ENCODE measurements at regions not wholly inside any gene's neighbourhood (a gene's known extent, or its start where the extent isn't known, plus 50 kb on each side); places are given as distances from the start of the nearest gene placed in this dataset.

GRCh38 chr5:71932655-71933338, 174.5 kb upstream of the MAP1B start (continued):
- TF ChIP-seq ZNF687 (CRISPR knock-in tag; IDR thresholded peaks at IDR 0.05): peak; percentile 36; the same call in 1 of the 2 replicates
- no peak for TF ChIP-seq ZNF572 (CRISPR knock-in tag; IDR thresholded peaks at IDR 0.05)
- TF ChIP-seq ASH2L (IDR thresholded peaks at IDR 0.05; ENCODE audit: insufficient read length, low read depth, low read length): peak; percentile 68
- peak; percentile 51; the same call in 1 of the 2 replicates for TF ChIP-seq FOXA3 (CRISPR knock-in tag; IDR thresholded peaks at IDR 0.05)
- TF ChIP-seq WIZ (CRISPR knock-in tag; IDR thresholded peaks at IDR 0.05): no peak
- no peak for TF ChIP-seq PHF8 (CRISPR knock-in tag; IDR thresholded peaks at IDR 0.05)
- TF ChIP-seq ZNF160 (CRISPR knock-in tag; IDR thresholded peaks at IDR 0.05): no peak
- no peak for TF ChIP-seq ZMAT5 (CRISPR knock-in tag; IDR thresholded peaks at IDR 0.05; ENCODE audit: borderline replicate concordance, low read depth)
- no peak for TF ChIP-seq ZFX (CRISPR knock-in tag; IDR thresholded peaks at IDR 0.05; ENCODE audit: low read depth)
- no peak for TF ChIP-seq ZNF768 (CRISPR knock-in tag; IDR thresholded peaks at IDR 0.05)
- TF ChIP-seq DBP (CRISPR knock-in tag; IDR thresholded peaks at IDR 0.05; ENCODE audit: not compliant biosample characterization): no peak
- no peak for TF ChIP-seq NCOA1 (CRISPR knock-in tag; IDR thresholded peaks at IDR 0.05)
- TF ChIP-seq BATF2 (CRISPR knock-in tag; IDR thresholded peaks at IDR 0.05): no peak
- TF ChIP-seq TOPORS (CRISPR knock-in tag; IDR thresholded peaks at IDR 0.05): no peak
- no peak for TF ChIP-seq ZNF784 (CRISPR knock-in tag; IDR thresholded peaks at IDR 0.05; ENCODE audit: borderline replicate concordance)
- TF ChIP-seq REL (CRISPR knock-in tag; conservative IDR thresholded peaks at IDR 0.05): no peak
- TF ChIP-seq HNF4A (CRISPR knock-in tag; IDR thresholded peaks at IDR 0.05): peak; percentile 87
- no peak for TF ChIP-seq ZBTB25 (CRISPR knock-in tag; IDR thresholded peaks at IDR 0.05)
- TF ChIP-seq ZNF30 (CRISPR knock-in tag; IDR thresholded peaks at IDR 0.05): no peak
- TF ChIP-seq FOXK2 (IDR thresholded peaks at IDR 0.05): no peak
- no peak for TF ChIP-seq SKI (IDR thresholded peaks at IDR 0.05; ENCODE audit: partially characterized antibody)
- TF ChIP-seq ZNF274 (CRISPR knock-in tag; IDR thresholded peaks at IDR 0.05): no peak
- TF ChIP-seq DMAP1 (CRISPR knock-in tag; IDR thresholded peaks at IDR 0.05): no peak
- no peak for TF ChIP-seq FOXP1 (IDR thresholded peaks at IDR 0.05)
- TF ChIP-seq FOXP1 (CRISPR knock-in tag; IDR thresholded peaks at IDR 0.05): peak; percentile 52; the same call in 1 of the 2 replicates
